GM18867 (cell line): ENCODE measurements at regions not wholly inside any gene's neighbourhood (a gene's known extent, or its start where the extent isn't known, plus 50 kb on each side); places are given as distances from the start of the nearest gene placed in this dataset.

ENCODE experiments used
- ATAC-seq: cut with Tn5 transposase; IDR thresholded peaks from one replicate; pipeline ENCODE4 v1.9.1; 2021; ENCODE audit warnings: mild to moderate bottlenecking, moderate library complexity; ENCODE audit not compliant: unreplicated experiment

GRCh38 chr15:26477044-26477443 is 295.8 kb downstream of the GABRB3 start:
- ATAC-seq: no peak

- no peak for ATAC-seq
Measured at GRCh38 chr15:26475554-26475953, 297.3 kb downstream of the GABRB3 start.

- no peak for ATAC-seq
Measured at GRCh38 chr15:26472661-26473060, 300.2 kb downstream of the GABRB3 start.

- ATAC-seq: no peak
Measured at GRCh38 chr15:26461847-26462608, 310.8 kb downstream of the GABRB3 start.

- ATAC-seq: no peak
Measured at GRCh38 chr15:26460165-26460564, 312.7 kb downstream of the GABRB3 start.

GRCh38 chr15:26455828-26456227 is 317.0 kb downstream of the GABRB3 start:
- ATAC-seq: no peak

GRCh38 chr15:26453914-26454313 is 319.0 kb downstream of the GABRB3 start:
- ATAC-seq: no peak

GRCh38 chr15:26451995-26452394 is 320.9 kb downstream of the GABRB3 start:
- ATAC-seq: no peak

GRCh38 chr15:26449291-26449690 is 323.6 kb downstream of the GABRB3 start:
- ATAC-seq: no peak

GRCh38 chr15:26443321-26443720 is 329.5 kb downstream of the GABRB3 start:
- ATAC-seq: no peak

GRCh38 chr15:26442680-26443079 is 330.2 kb downstream of the GABRB3 start:
- ATAC-seq: no peak

- no peak for ATAC-seq
Measured at GRCh38 chr15:26439681-26440080, 333.2 kb downstream of the GABRB3 start.

- ATAC-seq: no peak
Measured at GRCh38 chr15:26438718-26439117, 334.1 kb downstream of the GABRB3 start.

- ATAC-seq: no peak
Measured at GRCh38 chr15:26438316-26438715, 334.6 kb downstream of the GABRB3 start.

- no peak for ATAC-seq
Measured at GRCh38 chr15:26433818-26434217, 339.0 kb downstream of the GABRB3 start.

- ATAC-seq: no peak
Measured at GRCh38 chr15:26433060-26433459, 339.8 kb downstream of the GABRB3 start.

GRCh38 chr15:26421065-26421464 is 351.8 kb downstream of the GABRB3 start:
- ATAC-seq: no peak

- ATAC-seq: no peak
Measured at GRCh38 chr15:26395624-26396023, 377.2 kb downstream of the GABRB3 start.

- ATAC-seq: no peak
Measured at GRCh38 chr15:26394801-26395200, 378.1 kb downstream of the GABRB3 start.

- ATAC-seq: no peak
Measured at GRCh38 chr15:26392956-26393355, 379.9 kb downstream of the GABRB3 start.

GRCh38 chr15:26391567-26392194 is 381.2 kb downstream of the GABRB3 start:
- no peak for ATAC-seq

GRCh38 chr15:26382444-26383072 is 390.3 kb downstream of the GABRB3 start:
- ATAC-seq: no peak
